GM12878 (cell line): ENCODE measurements at regions not wholly inside any gene's neighbourhood (a gene's known extent, or its start where the extent isn't known, plus 50 kb on each side); places are given as distances from the start of the nearest gene placed in this dataset.

Experiments used
- ATAC-seq: fragments of 200-7000 bp; cut with Tn5 transposase; 3 replicates; pipeline ENCODE4 v1.9.1; 2020; ENCODE audit warnings: mild to moderate bottlenecking, moderate library complexity
- BruUV-seq: library from RNA; stranded (reverse); fragments of 400-500 nt; replicated peaks from 2 replicates; lab custom pipeline; 2021; lab: Mats Ljungman, UMichigan
- CTCF ChIA-PET: fragments of 300-600 bp; sonication (Branson Sonifier 250); formaldehyde crosslinking; extraction: SDS; loops from one replicate; lab custom pipeline; 2021; ENCODE audit warnings: inconsistent platforms; lab: Yijun Ruan, JAX
- POLR2A ChIA-PET: fragments of 350-600 bp; formaldehyde crosslinking; extraction: SDS; loops from one replicate; lab custom pipeline; 2021; ENCODE audit warnings: inconsistent platforms; lab: Charles Lee
- RAD21 ChIA-PET: fragments of 300-600 bp; sonication (Branson Sonifier 250); formaldehyde crosslinking; loops from one replicate; lab custom pipeline; 2023; ENCODE audit warnings: antibody characterized with exemption; ENCODE audit not compliant: unreplicated experiment; lab: Charles Lee
- SMC1A ChIA-PET: fragments of 300-600 bp; sonication (Branson Sonifier 250); formaldehyde crosslinking; loops from one replicate; lab custom pipeline; 2023; ENCODE audit not compliant: unreplicated experiment, uncharacterized antibody; lab: Charles Lee
- DNase-seq: peaks from one replicate; pipeline ENCODE4 v3.0.0-alpha.2; 2011; ENCODE audit warnings: low read depth, low spot score
- FAIRE-seq: peaks from 3 replicates; lab custom pipeline; 2011; peaks lifted over from hg19 to GRCh38; lab: Jason Lieb, UNC
- H2AFZ ChIP-seq: 2 replicates; pipeline ENCODE4 v1.6.0; 2011; ENCODE audit warnings: low read depth, low read length, control low read depth; ENCODE audit not compliant: control insufficient read depth
- H3K27ac ChIP-seq: 2 replicates; pipeline ENCODE4 v1.5.1; 2011; ENCODE audit warnings: control low read depth; ENCODE audit not compliant: control insufficient read depth, insufficient read depth
- H3K27me3 ChIP-seq, 2 experiments: replicated peaks in 1 of 2; 2 replicates each; pipeline versions ENCODE4 v1.6.0 to v1.6.1; 2011; ENCODE audit warnings: low read length in 1 of 2; ENCODE audit not compliant: control insufficient read depth in 2 of 2, insufficient read depth in 2 of 2
- H3K36me3 ChIP-seq, 2 experiments: 2 replicates each; pipeline ENCODE4 v1.5.1; 2011; ENCODE audit warnings: low read length in 1 of 2; ENCODE audit not compliant: control insufficient read depth in 2 of 2, insufficient read depth in 2 of 2
- H3K4me1 ChIP-seq: 2 replicates; pipeline ENCODE4 v1.6.1; 2011; ENCODE audit warnings: mild to moderate bottlenecking, low read length, moderate library complexity, mixed read lengths; ENCODE audit not compliant: control insufficient read depth, insufficient read depth
- H3K4me2 ChIP-seq: 2 replicates; pipeline ENCODE4 v1.6.0; 2011; ENCODE audit warnings: control low read depth; ENCODE audit not compliant: control insufficient read depth, insufficient read depth
- H3K4me3 ChIP-seq: fragments of 200-600 bp; sonication (generic); 2 replicates; pipeline ENCODE4 v1.5.1; 2016
- H3K79me2 ChIP-seq: 2 replicates; pipeline ENCODE4 v1.6.0; 2011; ENCODE audit warnings: low read length; ENCODE audit not compliant: control insufficient read depth, insufficient read depth
- H3K9ac ChIP-seq: 2 replicates; pipeline ENCODE4 v1.8.0; 2011; ENCODE audit warnings: low read length, control low read depth, mixed read lengths; ENCODE audit not compliant: control insufficient read depth, insufficient read depth
- H3K9me3 ChIP-seq: replicated peaks from 3 replicates; pipeline ENCODE4 v1.5.1; 2011; ENCODE audit warnings: mild to moderate bottlenecking, low read length; ENCODE audit not compliant: control insufficient read depth, insufficient read depth
- H4K20me1 ChIP-seq: 2 replicates; pipeline ENCODE4 v1.6.0; 2011; ENCODE audit not compliant: control insufficient read depth, insufficient read depth
- ESRRA ChIP-seq: IDR thresholded peaks from 2 replicates; pipeline ENCODE4 v1.6.1; 2012; ENCODE audit warnings: mild to moderate bottlenecking, low read length, improper control_type of control experiment
- IRF4 ChIP-seq: IDR thresholded peaks from 2 replicates; pipeline ENCODE4 v1.6.1; 2011; ENCODE audit warnings: low read depth, low read length
- MAX ChIP-seq: IDR thresholded peaks from 2 replicates; pipeline ENCODE4 v1.6.1; 2012; ENCODE audit warnings: low read depth, low read length, improper control_type of control experiment
- MEF2A ChIP-seq: IDR thresholded peaks from 2 replicates; pipeline ENCODE4 v1.6.1; 2011; ENCODE audit warnings: low read depth, mild to moderate bottlenecking, low read length, moderate library complexity; ENCODE audit not compliant: insufficient read depth
- PML ChIP-seq: IDR thresholded peaks from 2 replicates; pipeline ENCODE4 v1.6.1; 2012; ENCODE audit warnings: low read length, inconsistent platforms
- ZNF207 ChIP-seq: fragments of 450-650 bp; IDR thresholded peaks from 2 replicates; pipeline ENCODE4 v1.6.1; 2014; ENCODE audit warnings: antibody characterized with exemption, mild to moderate bottlenecking, borderline replicate concordance
- WGBS: methylation state at CpG from one replicate; pipeline ENCODE4 v1.1.6; 2016; ENCODE audit warnings: low lambda C conversion rate; ENCODE audit not compliant: insufficient replicate concordance, insufficient coverage; ENCODE audit errors: missing lambda C conversion rate; 5-methylcytosine and 5-hydroxymethylcytosine counted together
- in situ Hi-C: fragments of 300-500 bp; cut with MboI; formaldehyde crosslinking; loops from 9 replicates; pipeline ENCODE4 v1.14.3; 2018; ENCODE audit warnings: mixed read lengths
- intact Hi-C: fragments of 100-400 bp; cut with micrococcal nuclease; formaldehyde crosslinking; loops from one replicate; pipeline ENCODE4 v1.14.2; 2022; ENCODE audit not compliant: unreplicated experiment
- TF ChIP-seq, protein P1 (sequence below): fragments of 450-650 bp; IDR thresholded peaks from 2 replicates; pipeline ENCODE4 v1.6.1; 2014; ENCODE audit warnings: mild to moderate bottlenecking
- TF ChIP-seq, protein P2 (sequence below): fragments of 450-650 bp; IDR thresholded peaks from 2 replicates; pipeline ENCODE4 v1.6.1; 2018; ENCODE audit warnings: borderline replicate concordance, mild to moderate bottlenecking; ENCODE audit not compliant: partially characterized antibody

DNA sequence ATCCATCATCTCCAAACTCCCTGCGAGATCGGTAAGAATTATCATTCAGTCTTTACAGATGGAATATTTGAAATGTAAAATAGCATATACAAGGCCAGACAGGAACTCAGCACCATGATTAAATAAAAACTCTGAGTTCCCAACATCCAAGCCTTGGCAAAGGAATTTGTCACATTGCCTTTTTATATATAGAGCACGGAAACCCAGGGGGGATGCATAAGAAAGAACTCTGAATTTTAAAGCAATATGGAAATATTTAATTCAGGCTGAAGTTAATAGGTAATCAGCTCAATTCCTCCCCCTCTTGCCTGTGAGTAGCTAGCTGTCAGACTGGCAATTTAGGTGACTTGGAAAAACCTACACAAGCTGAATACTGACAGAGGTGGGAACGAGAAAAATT is 217.9 kb upstream of the KCNMB2 start:
- DNase-seq (no peak), ATAC-seq (no peak), FAIRE-seq (no peak)
- ChIA-PET POLR2A (no interaction called here), SMC1A (no interaction called here), CTCF (interaction anchor here (0.6 kb wide), 1 partner anchor 78 kb away, joined by 3 read pairs; no protein-coding TSS in a partner anchor), RAD21 (no interaction called here)
- Histone ChIP-seq H3K27me3 (no peaks in the 10 kb centered on the region; a peak in 1 of 4 replicates), H3K9ac (no peak overlapping the region), H2AFZ (no peak overlapping the region), H3K4me3 (no peak overlapping the region), H3K27ac (no peak overlapping the region), H3K4me1 (no peaks in the 10 kb centered on the region), H4K20me1 (no peaks in the 10 kb centered on the region), H3K9me3 (no peaks in the 10 kb centered on the region), H3K4me2 (no peak overlapping the region), H3K36me3 (no peaks in the 10 kb centered on the region), H3K79me2 (no peaks in the 10 kb centered on the region)
- no TSS peak for BruUV-seq
- in situ Hi-C loops, result no loop called here
- 47% methylated on average over 4 of the region's 4 CpGs for WGBS
- no peak for TF ChIP-seq ESRRA
- TF ChIP-seq PML, result no peak
- intact Hi-C loops, result no loop called here

GRCh38 chr3:178318941-178319816 is 217.1 kb upstream of the KCNMB2 start:
- SMC1A ChIA-PET, result no interaction called here
- BruUV-seq, result no TSS peak
- FAIRE-seq, result no peak

More at GRCh38 chr3:178318941-178319816, 217.1 kb upstream of the KCNMB2 start:
- Histone ChIP-seq H3K9me3 (no peaks in the 10 kb centered on the region), H3K4me2 (no peak overlapping the region), H2AFZ (no peak overlapping the region), H3K4me3 (no peak overlapping the region), H3K79me2 (no peaks in the 10 kb centered on the region), H4K20me1 (no peaks in the 10 kb centered on the region), H3K27me3 (no peaks in the 10 kb centered on the region; a peak in 1 of 4 replicates), H3K9ac (no peak overlapping the region), H3K27ac (no peak overlapping the region), H3K36me3 (no peaks in the 10 kb centered on the region), H3K4me1 (no peaks in the 10 kb centered on the region)
- ChIA-PET CTCF (no interaction called here), RAD21 (no interaction called here), POLR2A (no interaction called here)
- TF ChIP-seq, protein P1, sequence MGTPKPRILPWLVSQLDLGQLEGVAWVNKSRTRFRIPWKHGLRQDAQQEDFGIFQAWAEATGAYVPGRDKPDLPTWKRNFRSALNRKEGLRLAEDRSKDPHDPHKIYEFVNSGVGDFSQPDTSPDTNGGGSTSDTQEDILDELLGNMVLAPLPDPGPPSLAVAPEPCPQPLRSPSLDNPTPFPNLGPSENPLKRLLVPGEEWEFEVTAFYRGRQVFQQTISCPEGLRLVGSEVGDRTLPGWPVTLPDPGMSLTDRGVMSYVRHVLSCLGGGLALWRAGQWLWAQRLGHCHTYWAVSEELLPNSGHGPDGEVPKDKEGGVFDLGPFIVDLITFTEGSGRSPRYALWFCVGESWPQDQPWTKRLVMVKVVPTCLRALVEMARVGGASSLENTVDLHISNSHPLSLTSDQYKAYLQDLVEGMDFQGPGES, result no peak
- TF ChIP-seq IRF4 (no peak), MEF2A (no peak), MAX (no peak), ZNF207 (no peak)
- TF ChIP-seq, protein P2, sequence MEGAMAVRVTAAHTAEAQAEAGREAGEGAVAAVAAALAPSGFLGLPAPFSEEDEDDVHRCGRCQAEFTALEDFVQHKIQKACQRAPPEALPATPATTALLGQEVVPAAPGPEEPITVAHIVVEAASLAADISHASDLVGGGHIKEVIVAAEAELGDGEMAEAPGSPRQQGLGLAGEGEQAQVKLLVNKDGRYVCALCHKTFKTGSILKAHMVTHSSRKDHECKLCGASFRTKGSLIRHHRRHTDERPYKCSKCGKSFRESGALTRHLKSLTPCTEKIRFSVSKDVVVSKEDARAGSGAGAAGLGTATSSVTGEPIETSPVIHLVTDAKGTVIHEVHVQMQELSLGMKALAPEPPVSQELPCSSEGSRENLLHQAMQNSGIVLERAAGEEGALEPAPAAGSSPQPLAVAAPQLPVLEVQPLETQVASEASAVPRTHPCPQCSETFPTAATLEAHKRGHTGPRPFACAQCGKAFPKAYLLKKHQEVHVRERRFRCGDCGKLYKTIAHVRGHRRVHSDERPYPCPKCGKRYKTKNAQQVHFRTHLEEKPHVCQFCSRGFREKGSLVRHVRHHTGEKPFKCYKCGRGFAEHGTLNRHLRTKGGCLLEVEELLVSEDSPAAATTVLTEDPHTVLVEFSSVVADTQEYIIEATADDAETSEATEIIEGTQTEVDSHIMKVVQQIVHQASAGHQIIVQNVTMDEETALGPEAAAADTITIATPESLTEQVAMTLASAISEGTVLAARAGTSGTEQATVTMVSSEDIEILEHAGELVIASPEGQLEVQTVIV, result no peak
- no peak for ATAC-seq
- in situ Hi-C loops (no loop called here), intact Hi-C loops (no loop called here)
- DNase-seq, result no peak
- 8% methylated on average over 5 of the region's 5 CpGs for WGBS
